Upper lobe of left lung (tissue), 6 donors: ENCODE measurements at regions not wholly inside any gene's neighbourhood (a gene's known extent, or its start where the extent isn't known, plus 50 kb on each side); places are given as distances from the start of the nearest gene placed in this dataset.
A peak's percentile ranks its signal among the peaks of the same experiment; 100 is the strongest.

Experiments
- ATAC-seq, 2 donors: fragments of 200-7000 bp; cut with Tn5 transposase; one replicate each; pipeline ENCODE4 v1.9.1; 2022; ENCODE audit warnings: mild to moderate bottlenecking in 2 of 2, moderate library complexity in 2 of 2; ENCODE audit not compliant: low FRiP score in 2 of 2
- DNase-seq, 2 donors: peaks; one replicate each; pipeline ENCODE4 v3.0.0-alpha.2; 2019 to 2020
- H3K27ac ChIP-seq, 4 donors: fragments of 200-600 bp; sonication (generic); one replicate each; pipeline ENCODE4 v1.5.1; 2016 to 2019
- H3K27me3 ChIP-seq, 4 donors: fragments of 200-600 bp; sonication (generic); one replicate each; pipeline ENCODE4 v1.5.1; 2017 to 2019
- H3K36me3 ChIP-seq, 4 donors: fragments of 200-600 bp; sonication (generic); one replicate each; pipeline ENCODE4 v1.5.1; 2016 to 2019
- H3K4me1 ChIP-seq, 4 donors: fragments of 200-600 bp; sonication (generic); one replicate each; pipeline ENCODE4 v1.5.1; 2018 to 2019
- H3K4me3 ChIP-seq, 4 donors: fragments of 200-600 bp; sonication (generic); one replicate each; pipeline ENCODE4 v1.5.1; 2017 to 2019; ENCODE audit warnings: mild to moderate bottlenecking in 2 of 4, moderate library complexity in 1 of 4
- H3K9me3 ChIP-seq, 4 donors: fragments of 200-600 bp; sonication (generic); one replicate each; pipeline ENCODE4 v1.5.1; 2018 to 2019
- EP300 ChIP-seq, 4 donors: sonication (generic); formaldehyde crosslinking; IDR thresholded peaks; one replicate each; pipeline ENCODE4 v1.5.1; 2017; ENCODE audit warnings: antibody characterized with exemption in 4 of 4, control low read depth in 2 of 4
- POLR2A ChIP-seq, 4 donors: fragments of 450-650 bp; IDR thresholded peaks; one replicate each; pipeline ENCODE4 v1.5.1; 2016 to 2017; ENCODE audit warnings: antibody characterized with exemption in 4 of 4, mild to moderate bottlenecking in 2 of 4
- POLR2AphosphoS5 ChIP-seq, 2 donors: sonication (generic); formaldehyde crosslinking; IDR thresholded peaks; one replicate each; pipeline ENCODE4 v1.5.1; 2017; ENCODE audit warnings: antibody characterized with exemption in 2 of 2
- WGBS, 2 donors: methylation state at CpG; one replicate each; pipeline ENCODE4 v1.1.5; 2017 to 2018; 5-methylcytosine and 5-hydroxymethylcytosine counted together
- TF ChIP-seq, protein P1 (sequence below), 6 experiments: fragments of 450-650 bp in 4 of 6; fragments of 200-600 bp in 2 of 6; sonication (generic) in 2 of 6; IDR thresholded peaks; one replicate each; pipeline ENCODE4 v1.5.1; 2016 to 2019; ENCODE audit warnings: antibody characterized with exemption in 6 of 6
- donor health status: DM: no; HTN: no; CAD: no; lungs with moderate emphysema.
- donor health status: DM: no; HTN: yes; CAD: no; lungs with severe emphysema.

DNA sequence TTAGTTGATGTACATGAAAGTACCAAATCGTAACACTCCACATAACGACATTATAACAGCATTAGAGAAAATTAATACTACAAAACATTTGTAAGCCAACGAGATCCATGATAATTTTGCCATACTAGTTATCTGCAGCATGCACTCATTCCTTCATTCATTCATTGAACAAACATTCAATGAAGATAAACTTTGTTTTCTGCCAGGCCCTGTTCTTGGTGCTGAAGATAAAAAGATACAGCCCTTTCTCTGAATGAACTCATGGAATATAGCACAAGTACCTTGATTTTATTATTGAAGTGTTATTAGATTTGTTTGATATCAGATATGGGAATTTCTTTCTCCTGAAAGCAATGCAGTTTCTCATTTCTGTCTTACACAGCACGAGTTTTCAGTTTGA lies 524.0 kb downstream of the TFAP2A start:
- Histone ChIP-seq H3K27ac (no peak overlapping the region), H3K4me1 (no peaks in the 10 kb centered on the region), H3K27me3 (no peaks in the 10 kb centered on the region), H3K36me3 (no peaks in the 10 kb centered on the region), H3K9me3 (no peaks in the 10 kb centered on the region), H3K4me3 (no peak overlapping the region)
- TF ChIP-seq POLR2A (IDR thresholded peaks at IDR 0.05), result no peak
- WGBS, 2 donors, result 66 to 77% methylated on average over 4 of the region's 4 CpGs
- no peak for ATAC-seq
- no peak for DNase-seq

DNA sequence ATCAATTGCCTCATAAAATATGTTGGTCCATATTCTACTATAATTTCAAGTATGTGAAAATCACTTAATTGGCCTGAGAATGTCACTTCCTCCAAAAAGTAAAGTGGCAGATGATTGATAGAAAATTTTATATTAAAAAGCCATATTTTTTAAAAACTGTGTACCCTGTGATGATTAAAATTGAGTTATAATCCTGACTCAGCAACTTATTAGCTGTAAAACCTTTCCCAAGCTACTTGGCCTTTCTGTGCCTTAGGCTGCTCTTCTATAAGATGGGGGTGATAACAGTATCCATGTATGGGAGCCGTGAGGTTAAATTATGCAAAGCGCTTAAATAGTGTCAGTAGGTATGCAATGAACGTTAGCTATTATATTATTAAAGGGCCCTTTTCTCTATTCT lies 524.4 kb downstream of the TFAP2A start:
- Histone ChIP-seq H3K36me3 (no peaks in the 10 kb centered on the region), H3K4me1 (no peaks in the 10 kb centered on the region), H3K27ac (no peak overlapping the region), H3K27me3 (no peaks in the 10 kb centered on the region), H3K9me3 (no peaks in the 10 kb centered on the region), H3K4me3 (no peak overlapping the region)
- no peak for DNase-seq
- WGBS, 2 donors, result 84 to 90% methylated on average over 3 of the region's 3 CpGs
- no peak for ATAC-seq
- TF ChIP-seq, protein P1, sequence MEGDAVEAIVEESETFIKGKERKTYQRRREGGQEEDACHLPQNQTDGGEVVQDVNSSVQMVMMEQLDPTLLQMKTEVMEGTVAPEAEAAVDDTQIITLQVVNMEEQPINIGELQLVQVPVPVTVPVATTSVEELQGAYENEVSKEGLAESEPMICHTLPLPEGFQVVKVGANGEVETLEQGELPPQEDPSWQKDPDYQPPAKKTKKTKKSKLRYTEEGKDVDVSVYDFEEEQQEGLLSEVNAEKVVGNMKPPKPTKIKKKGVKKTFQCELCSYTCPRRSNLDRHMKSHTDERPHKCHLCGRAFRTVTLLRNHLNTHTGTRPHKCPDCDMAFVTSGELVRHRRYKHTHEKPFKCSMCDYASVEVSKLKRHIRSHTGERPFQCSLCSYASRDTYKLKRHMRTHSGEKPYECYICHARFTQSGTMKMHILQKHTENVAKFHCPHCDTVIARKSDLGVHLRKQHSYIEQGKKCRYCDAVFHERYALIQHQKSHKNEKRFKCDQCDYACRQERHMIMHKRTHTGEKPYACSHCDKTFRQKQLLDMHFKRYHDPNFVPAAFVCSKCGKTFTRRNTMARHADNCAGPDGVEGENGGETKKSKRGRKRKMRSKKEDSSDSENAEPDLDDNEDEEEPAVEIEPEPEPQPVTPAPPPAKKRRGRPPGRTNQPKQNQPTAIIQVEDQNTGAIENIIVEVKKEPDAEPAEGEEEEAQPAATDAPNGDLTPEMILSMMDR (IDR thresholded peaks at IDR 0.05), result no peak
- TF ChIP-seq EP300 (IDR thresholded peaks at IDR 0.05), result no peak
- no peak for TF ChIP-seq POLR2AphosphoS5 (IDR thresholded peaks at IDR 0.05)
- no peak for TF ChIP-seq POLR2A (IDR thresholded peaks at IDR 0.05)

GRCh38 chr6:9878535-9878934 lies 536.3 kb downstream of the TFAP2A start:
- H3K9me3 ChIP-seq, result peaks cover 0 to 5% (median 0%) of the 10 kb centered on the region in 4 donors
- no peaks in the 10 kb centered on the region for H3K4me1 ChIP-seq
- TF ChIP-seq EP300 (IDR thresholded peaks at IDR 0.05) (no peak), POLR2A (IDR thresholded peaks at IDR 0.05) (no peak), POLR2AphosphoS5 (IDR thresholded peaks at IDR 0.05) (no peak)
- TF ChIP-seq, protein P1 (IDR thresholded peaks at IDR 0.05), result no peak
- no peaks in the 10 kb centered on the region for H3K27me3 ChIP-seq
- DNase-seq, result no peak
- H3K27ac ChIP-seq, result no peak overlapping the region
- 53 to 64% methylated on average over 1 of the region's 1 CpG for WGBS, 2 donors
- ATAC-seq, result no peak
- no peak overlapping the region for H3K4me3 ChIP-seq
- H3K36me3 ChIP-seq, result no peaks in the 10 kb centered on the region

- Histone ChIP-seq H3K4me1 (no peaks in the 10 kb centered on the region), H3K36me3 (no peaks in the 10 kb centered on the region), H3K27me3 (no peaks in the 10 kb centered on the region), H3K4me3 (no peak overlapping the region), H3K9me3 (no peaks in the 10 kb centered on the region), H3K27ac (no peak overlapping the region)
- 27 to 52% methylated on average over 4 of the region's 4 CpGs for WGBS, 2 donors
- ATAC-seq (peak in 1 of 2 donors; percentile 75), DNase-seq (no peak)
- TF ChIP-seq EP300 (IDR thresholded peaks at IDR 0.05) (no peak), POLR2AphosphoS5 (IDR thresholded peaks at IDR 0.05) (no peak), POLR2A (IDR thresholded peaks at IDR 0.05) (no peak)
- TF ChIP-seq, protein P1 (IDR thresholded peaks at IDR 0.05), result no peak
These were observed 539.1 kb downstream of the TFAP2A start for GRCh38 chr6:9875605-9876353.

GRCh38 chr6:9862603-9863167 lies 552.2 kb downstream of the TFAP2A start:
- Histone ChIP-seq H3K9me3 (peaks cover 0 to 14% (median 5%) of the 10 kb centered on the region in 4 donors), H3K27me3 (no peaks in the 10 kb centered on the region), H3K4me1 (no peaks in the 10 kb centered on the region), H3K4me3 (no peak overlapping the region), H3K27ac (no peak overlapping the region), H3K36me3 (no peaks in the 10 kb centered on the region)
- no peak for ATAC-seq
- WGBS, 2 donors, result 97% methylated on average over 2 of the region's 2 CpGs; no CpG with 5 or more reads in 1 of the 2 donors
- TF ChIP-seq, protein P1 (IDR thresholded peaks at IDR 0.05), result no peak
- TF ChIP-seq POLR2AphosphoS5 (IDR thresholded peaks at IDR 0.05), result no peak
- TF ChIP-seq POLR2A (IDR thresholded peaks at IDR 0.05), result no peak
- TF ChIP-seq EP300 (IDR thresholded peaks at IDR 0.05), result no peak
- DNase-seq, result no peak
